ENCODE measurements at regions not wholly inside any gene's neighbourhood (a gene's known extent, or its start where the extent isn't known, plus 50 kb on each side); places are given as distances from the start of the nearest gene placed in this dataset.

GRCh38 chr15:25246641-25247406 lies 192.0 kb downstream of the UBE3A start:
- no peak for TF ChIP-seq POLR2A (IDR thresholded peaks at IDR 0.05; ENCODE audit: low read depth, low read length)
- TF ChIP-seq TAF1 (IDR thresholded peaks at IDR 0.05; ENCODE audit: borderline replicate concordance, low read depth, low read length): no peak
